Body of pancreas (tissue), 4 donors: ENCODE measurements at regions not wholly inside any gene's neighbourhood (a gene's known extent, or its start where the extent isn't known, plus 50 kb on each side); places are given as distances from the start of the nearest gene placed in this dataset.

Experiments used
- ATAC-seq: fragments of 150-250 bp; one replicate; pipeline ENCODE4 v1.9.1; 2016
- DNase-seq, 4 donors: peaks; one replicate each; pipeline ENCODE4 v3.0.0-alpha.2; 2019
- H3K27ac ChIP-seq, 4 donors: fragments of 200-600 bp; sonication (generic); 1 replicate in 3 of 4; 2 replicates in 1 of 4; pipeline versions ENCODE4 v1.5.1 to v1.6.1; 2016 to 2019; ENCODE audit warnings: mild to moderate bottlenecking in 1 of 4, mixed read lengths in 1 of 4, moderate library complexity in 1 of 4
- H3K27me3 ChIP-seq, 2 donors: fragments of 200-600 bp; sonication (generic); one replicate each; pipeline ENCODE4 v1.6.0; 2016; ENCODE audit warnings: mild to moderate bottlenecking in 1 of 2
- H3K36me3 ChIP-seq, 2 donors: fragments of 200-600 bp; sonication (generic); replicated peaks in 1 of 2; 2 replicates each; pipeline ENCODE4 v1.5.1; 2016; ENCODE audit warnings: low read depth in 2 of 2; ENCODE audit not compliant: insufficient read depth in 1 of 2
- H3K4me1 ChIP-seq: fragments of 200-600 bp; sonication (generic); one replicate; pipeline ENCODE4 v1.6.0; 2016
- H3K4me3 ChIP-seq, 2 donors: fragments of 200-600 bp; sonication (generic); 1 replicate in 1 of 2; 2 replicates in 1 of 2; pipeline ENCODE4 v1.5.1; 2016 to 2019
- H3K9me3 ChIP-seq, 3 donors: fragments of 200-600 bp; sonication (generic); 1 replicate in 2 of 3; 2 replicates in 1 of 3; pipeline ENCODE4 v1.5.1; 2016
- CTCF ChIP-seq, 7 experiments: fragments of 450-650 bp in 4 of 7; fragments of 200-600 bp in 3 of 7; sonication (generic) in 3 of 7; IDR thresholded peaks; one replicate each; pipeline ENCODE4 v1.5.1; 2016 to 2019; ENCODE audit warnings: antibody characterized with exemption in 7 of 7
- POLR2A ChIP-seq, 3 donors: fragments of 450-650 bp; IDR thresholded peaks; one replicate each; pipeline ENCODE4 v1.6.1; 2016; ENCODE audit warnings: antibody characterized with exemption in 3 of 3, mild to moderate bottlenecking in 2 of 3
- WGBS, 2 donors: methylation state at CpG; one replicate each; pipeline ENCODE4 v1.1.5; 2017; 5-methylcytosine and 5-hydroxymethylcytosine counted together
- intact Hi-C: fragments of 100-400 bp; cut with DNase I; formaldehyde crosslinking; loops from one replicate; pipeline ENCODE4 v1.15.1; 2023

DNA sequence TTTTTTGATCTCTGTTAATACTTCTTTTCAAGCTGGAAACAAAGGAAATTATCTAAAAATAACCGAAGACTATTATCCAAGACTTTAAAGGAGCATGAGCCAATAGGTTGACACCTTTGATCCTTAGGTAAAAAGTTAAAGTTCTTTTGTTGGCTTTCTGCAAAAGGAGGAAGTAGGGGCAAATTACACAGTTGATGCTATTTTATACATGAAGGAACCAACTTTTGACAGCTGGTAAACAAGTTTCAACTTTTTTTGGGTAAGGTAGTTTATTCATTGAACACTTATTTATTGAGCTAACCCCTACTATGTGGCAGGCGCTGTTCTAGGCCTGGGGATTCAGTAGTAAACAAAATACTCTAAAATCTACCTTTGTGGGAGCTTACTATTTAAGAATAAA lies 66.6 kb upstream of the ZEB2 start:
- WGBS, 2 donors: 78 to 88% methylated on average over 2 of the region's 2 CpGs
- DNase-seq: no peak
- Histone ChIP-seq H3K27ac (no peak overlapping the region), H3K9me3 (no peaks in the 10 kb centered on the region), H3K27me3 (no peaks in the 10 kb centered on the region), H3K36me3 (no peaks in the 10 kb centered on the region), H3K4me3 (no peak overlapping the region), H3K4me1 (peaks cover 4% of the 10 kb centered on the region)
- no peak for ATAC-seq
- TF ChIP-seq POLR2A (IDR thresholded peaks at IDR 0.05) (no peak), CTCF (IDR thresholded peaks at IDR 0.05) (no peak)
- intact Hi-C loops: no loop called here

DNA sequence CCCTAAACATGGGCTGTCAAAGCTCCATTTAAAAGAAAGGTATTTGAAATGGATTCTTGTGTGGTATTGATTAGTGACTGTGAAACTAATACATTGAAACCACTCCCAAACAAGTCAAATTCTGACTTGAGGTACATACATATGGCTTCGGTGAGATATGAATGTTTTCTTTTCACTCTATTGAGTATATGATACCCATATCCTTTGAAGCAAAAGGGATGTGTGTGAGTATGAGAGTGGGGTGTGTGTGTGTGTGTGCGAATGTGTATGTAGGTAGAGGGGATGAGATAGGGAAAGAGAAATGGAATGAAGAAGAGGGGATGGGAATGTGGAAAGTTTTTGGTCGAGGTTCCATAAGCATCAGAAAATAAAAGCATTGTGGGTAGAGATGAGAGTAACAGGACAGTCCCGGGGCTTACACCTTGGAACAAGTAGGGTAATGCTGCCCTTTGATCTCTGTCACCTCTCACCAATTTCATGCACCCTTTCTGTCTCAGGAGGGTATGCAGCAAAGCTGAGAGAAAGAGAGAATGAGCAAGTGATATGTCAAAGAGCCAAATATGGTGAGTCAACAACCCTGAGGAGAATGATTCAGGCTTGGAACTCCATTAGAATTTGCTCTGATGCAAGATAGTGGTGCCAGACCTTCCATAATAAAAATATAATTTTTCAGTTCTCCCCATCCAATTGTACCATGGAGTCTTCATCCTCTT lies 64.0 kb upstream of the ZEB2 start:
- ATAC-seq: no peak
- intact Hi-C loops: no loop called here

GRCh38 chr2:144583381-144583729 lies 63.4 kb upstream of the ZEB2 start:
- H3K27ac ChIP-seq: no peak overlapping the region
- DNase-seq (no peak), ATAC-seq (no peak)
- TF ChIP-seq POLR2A (IDR thresholded peaks at IDR 0.05) (no peak), CTCF (IDR thresholded peaks at IDR 0.05) (no peak)
- no peak overlapping the region for H3K4me3 ChIP-seq
- 71 to 82% methylated on average over 6 of the region's 6 CpGs for WGBS, 2 donors
- H3K4me1 ChIP-seq: peaks cover 10% of the 10 kb centered on the region
- H3K27me3 ChIP-seq: no peaks in the 10 kb centered on the region
- H3K36me3 ChIP-seq: no peaks in the 10 kb centered on the region
- no peaks in the 10 kb centered on the region for H3K9me3 ChIP-seq
- intact Hi-C loops: no loop called here

More for the DNA sequence above, 64.0 kb upstream of the ZEB2 start:
- DNase-seq: no peak
- H3K27ac ChIP-seq: no peak overlapping the region
- no peaks in the 10 kb centered on the region for H3K36me3 ChIP-seq
- WGBS, 2 donors: 73 to 85% methylated on average over 4 of the region's 4 CpGs
- H3K9me3 ChIP-seq: no peaks in the 10 kb centered on the region
- H3K27me3 ChIP-seq: no peaks in the 10 kb centered on the region
- peaks cover 10% of the 10 kb centered on the region for H3K4me1 ChIP-seq
- TF ChIP-seq CTCF (IDR thresholded peaks at IDR 0.05): no peak
- no peak for TF ChIP-seq POLR2A (IDR thresholded peaks at IDR 0.05)
- no peak overlapping the region for H3K4me3 ChIP-seq

- ATAC-seq: no peak
- H3K9me3 ChIP-seq: no peaks in the 10 kb centered on the region
- H3K4me3 ChIP-seq: no peak overlapping the region
- WGBS, 2 donors: 51 to 57% methylated on average over 12 of the region's 12 CpGs
- no peak for DNase-seq
- H3K4me1 ChIP-seq: peaks cover 10% of the 10 kb centered on the region
- no peaks in the 10 kb centered on the region for H3K36me3 ChIP-seq
- H3K27ac ChIP-seq: no peak overlapping the region
- TF ChIP-seq CTCF (IDR thresholded peaks at IDR 0.05): no peak
- no peak for TF ChIP-seq POLR2A (IDR thresholded peaks at IDR 0.05)
- no peaks in the 10 kb centered on the region for H3K27me3 ChIP-seq
- intact Hi-C loops: no loop called here
Observed at GRCh38 chr2:144582651-144583380, 62.9 kb upstream of the ZEB2 start.
